ENCODE measurements at regions not wholly inside any gene's neighbourhood (a gene's known extent, or its start where the extent isn't known, plus 50 kb on each side); places are given as distances from the start of the nearest gene placed in this dataset.

- no peak overlapping the region for H3K4me3 ChIP-seq (ENCODE audit: low read length)
- peak; percentile 50 for TF ChIP-seq CTCF (conservative IDR thresholded peaks at IDR 0.05; ENCODE audit: low read length)
- DNase-seq (ENCODE audit: low read depth) = no peak
Measured at GRCh38 chr18:47758000-47758399, 172.5 kb downstream of the SMAD2 start.

- TF ChIP-seq CTCF (conservative IDR thresholded peaks at IDR 0.05; ENCODE audit: low read length) = peak; percentile 86
- no peak overlapping the region for H3K4me3 ChIP-seq (ENCODE audit: low read length)
- peak; percentile 42 for DNase-seq (ENCODE audit: low read depth)
Measured at GRCh38 chr18:47756364-47757016, 174.0 kb downstream of the SMAD2 start.

- no peak for TF ChIP-seq CTCF (conservative IDR thresholded peaks at IDR 0.05; ENCODE audit: low read length)
- H3K4me3 ChIP-seq (ENCODE audit: low read length) = no peak overlapping the region
- no peak for DNase-seq (ENCODE audit: low read depth)
Measured at GRCh38 chr18:47755102-47755456, 175.4 kb downstream of the SMAD2 start.

- DNase-seq (ENCODE audit: low read depth) = no peak
- no peak overlapping the region for H3K4me3 ChIP-seq (ENCODE audit: low read length)
Measured at GRCh38 chr18:47754311-47755101, 176.0 kb downstream of the SMAD2 start.

GRCh38 chr18:47752796-47753645 is 177.4 kb downstream of the SMAD2 start:
- no peak for TF ChIP-seq CTCF (conservative IDR thresholded peaks at IDR 0.05; ENCODE audit: low read length)
- no peak for DNase-seq (ENCODE audit: low read depth)
- no peak overlapping the region for H3K4me3 ChIP-seq (ENCODE audit: low read length)

More at GRCh38 chr18:47754311-47755101, 176.0 kb downstream of the SMAD2 start:
- peak; percentile 59 for TF ChIP-seq CTCF (conservative IDR thresholded peaks at IDR 0.05; ENCODE audit: low read length)

GRCh38 chr18:47750889-47751423 is 179.5 kb downstream of the SMAD2 start:
- TF ChIP-seq CTCF (conservative IDR thresholded peaks at IDR 0.05; ENCODE audit: low read length) = no peak
- no peak overlapping the region for H3K4me3 ChIP-seq (ENCODE audit: low read length)
- DNase-seq (ENCODE audit: low read depth) = no peak
